ENCODE measurements at regions not wholly inside any gene's neighbourhood (a gene's known extent, or its start where the extent isn't known, plus 50 kb on each side); places are given as distances from the start of the nearest gene placed in this dataset.

DNA sequence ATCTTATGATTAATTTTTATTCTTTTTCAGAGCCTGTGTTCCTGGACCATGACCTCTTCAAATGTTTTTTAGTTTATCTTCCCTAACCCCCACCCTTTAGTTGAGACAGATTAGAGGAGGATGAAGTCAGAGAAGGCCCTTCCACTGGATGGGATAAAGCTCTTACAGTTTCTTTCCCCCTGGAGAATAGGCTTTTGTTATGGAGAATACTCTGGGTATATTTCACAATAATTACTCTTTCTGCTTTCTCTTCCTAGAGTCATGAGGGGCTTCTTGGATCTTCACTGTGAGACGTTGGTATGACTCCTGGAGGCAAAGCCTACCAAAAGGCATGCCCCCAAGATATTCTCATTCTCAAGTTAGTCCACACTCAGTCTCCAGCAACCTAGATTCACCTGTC lies 144.4 kb upstream of the THRB start:
- no peak overlapping the region for H3K4me3 ChIP-seq
- H3K9me3 ChIP-seq: no peaks in the 10 kb centered on the region
- no peaks in the 10 kb centered on the region for H3K4me1 ChIP-seq
- TF ChIP-seq, protein P1, sequence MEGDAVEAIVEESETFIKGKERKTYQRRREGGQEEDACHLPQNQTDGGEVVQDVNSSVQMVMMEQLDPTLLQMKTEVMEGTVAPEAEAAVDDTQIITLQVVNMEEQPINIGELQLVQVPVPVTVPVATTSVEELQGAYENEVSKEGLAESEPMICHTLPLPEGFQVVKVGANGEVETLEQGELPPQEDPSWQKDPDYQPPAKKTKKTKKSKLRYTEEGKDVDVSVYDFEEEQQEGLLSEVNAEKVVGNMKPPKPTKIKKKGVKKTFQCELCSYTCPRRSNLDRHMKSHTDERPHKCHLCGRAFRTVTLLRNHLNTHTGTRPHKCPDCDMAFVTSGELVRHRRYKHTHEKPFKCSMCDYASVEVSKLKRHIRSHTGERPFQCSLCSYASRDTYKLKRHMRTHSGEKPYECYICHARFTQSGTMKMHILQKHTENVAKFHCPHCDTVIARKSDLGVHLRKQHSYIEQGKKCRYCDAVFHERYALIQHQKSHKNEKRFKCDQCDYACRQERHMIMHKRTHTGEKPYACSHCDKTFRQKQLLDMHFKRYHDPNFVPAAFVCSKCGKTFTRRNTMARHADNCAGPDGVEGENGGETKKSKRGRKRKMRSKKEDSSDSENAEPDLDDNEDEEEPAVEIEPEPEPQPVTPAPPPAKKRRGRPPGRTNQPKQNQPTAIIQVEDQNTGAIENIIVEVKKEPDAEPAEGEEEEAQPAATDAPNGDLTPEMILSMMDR (IDR thresholded peaks at IDR 0.05): no peak
- DNase-seq (ENCODE audit: low spot score): no peak
- H3K27me3 ChIP-seq: no peaks in the 10 kb centered on the region
- no peaks in the 10 kb centered on the region for H3K36me3 ChIP-seq
- no peak overlapping the region for H3K27ac ChIP-seq

GRCh38 chr3:24639481-24640329 lies 145.1 kb upstream of the THRB start:
- DNase-seq (ENCODE audit: low spot score): no peak
- no peaks in the 10 kb centered on the region for H3K4me1 ChIP-seq
- TF ChIP-seq, protein P1 (IDR thresholded peaks at IDR 0.05): no peak
- no peak overlapping the region for H3K4me3 ChIP-seq
- no peaks in the 10 kb centered on the region for H3K9me3 ChIP-seq
- no peaks in the 10 kb centered on the region for H3K27me3 ChIP-seq
- no peaks in the 10 kb centered on the region for H3K36me3 ChIP-seq
- no peak overlapping the region for H3K27ac ChIP-seq

- H3K4me1 ChIP-seq: no peaks in the 10 kb centered on the region
- H3K36me3 ChIP-seq: no peaks in the 10 kb centered on the region
- no peak overlapping the region for H3K27ac ChIP-seq
- H3K4me3 ChIP-seq: no peak overlapping the region
- no peaks in the 10 kb centered on the region for H3K27me3 ChIP-seq
- TF ChIP-seq, protein P1 (IDR thresholded peaks at IDR 0.05): peak in 1 of 2 donors; percentile 58
- no peaks in the 10 kb centered on the region for H3K9me3 ChIP-seq
- DNase-seq (ENCODE audit: low spot score): no peak
Observed at GRCh38 chr3:24640330-24640877, 145.8 kb upstream of the THRB start.

DNA sequence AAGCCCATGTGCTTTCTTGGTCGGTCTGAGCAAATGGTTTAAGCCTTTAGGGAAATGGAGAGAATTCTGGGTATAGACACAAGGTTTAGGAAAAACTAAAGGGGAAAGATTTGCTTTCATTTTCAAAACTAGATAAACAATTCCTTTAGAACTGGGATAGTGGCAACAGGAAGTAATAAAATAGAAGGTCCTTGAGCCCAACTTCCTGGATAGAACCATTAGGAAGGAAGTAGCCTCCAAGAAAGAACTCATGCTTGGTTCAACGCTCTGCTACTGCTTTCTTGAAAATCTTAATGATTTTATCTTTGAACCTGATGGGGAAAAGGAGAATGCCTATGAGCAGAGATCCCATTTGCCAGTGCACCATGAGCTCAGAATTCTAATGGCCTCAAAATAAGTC lies 147.0 kb upstream of the THRB start:
- no peaks in the 10 kb centered on the region for H3K27me3 ChIP-seq
- H3K36me3 ChIP-seq: no peaks in the 10 kb centered on the region
- no peaks in the 10 kb centered on the region for H3K9me3 ChIP-seq
- no peak overlapping the region for H3K4me3 ChIP-seq
- TF ChIP-seq, protein P1 (IDR thresholded peaks at IDR 0.05): no peak
- H3K4me1 ChIP-seq: no peaks in the 10 kb centered on the region
- no peak overlapping the region for H3K27ac ChIP-seq
- DNase-seq (ENCODE audit: low spot score): no peak

DNA sequence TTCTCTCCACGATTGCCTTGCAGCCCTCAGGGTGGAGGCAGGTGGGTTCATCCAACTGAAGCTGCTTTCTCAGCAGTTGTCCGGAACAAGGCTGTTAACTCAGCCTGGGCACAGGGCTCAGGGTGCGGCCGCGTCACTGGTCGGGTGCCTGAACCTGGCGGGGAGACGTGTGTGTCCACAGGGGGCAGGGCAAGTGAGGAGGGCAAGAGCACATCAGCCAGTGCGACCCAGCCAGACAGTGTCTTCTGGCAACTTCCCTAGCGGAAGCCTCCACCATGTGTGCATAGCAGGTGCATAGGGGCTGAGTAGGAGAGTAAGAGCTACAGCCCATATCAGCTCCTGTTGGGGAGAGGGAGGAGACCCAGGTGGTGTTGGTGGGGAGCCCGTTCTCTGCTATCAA lies 150.4 kb upstream of the THRB start:
- TF ChIP-seq, protein P1 (IDR thresholded peaks at IDR 0.05): no peak
- no peak for DNase-seq (ENCODE audit: low spot score)

More for the DNA sequence above, 150.4 kb upstream of the THRB start:
- H3K4me1 ChIP-seq: no peaks in the 10 kb centered on the region
- H3K9me3 ChIP-seq: no peaks in the 10 kb centered on the region
- H3K27me3 ChIP-seq: no peaks in the 10 kb centered on the region
- no peaks in the 10 kb centered on the region for H3K36me3 ChIP-seq
- H3K27ac ChIP-seq: no peak overlapping the region
- H3K4me3 ChIP-seq: no peak overlapping the region

All from right atrium auricular region (tissue), 2 donors.